ENCODE measurements at regions not wholly inside any gene's neighbourhood (a gene's known extent, or its start where the extent isn't known, plus 50 kb on each side); places are given as distances from the start of the nearest gene placed in this dataset.

DNA sequence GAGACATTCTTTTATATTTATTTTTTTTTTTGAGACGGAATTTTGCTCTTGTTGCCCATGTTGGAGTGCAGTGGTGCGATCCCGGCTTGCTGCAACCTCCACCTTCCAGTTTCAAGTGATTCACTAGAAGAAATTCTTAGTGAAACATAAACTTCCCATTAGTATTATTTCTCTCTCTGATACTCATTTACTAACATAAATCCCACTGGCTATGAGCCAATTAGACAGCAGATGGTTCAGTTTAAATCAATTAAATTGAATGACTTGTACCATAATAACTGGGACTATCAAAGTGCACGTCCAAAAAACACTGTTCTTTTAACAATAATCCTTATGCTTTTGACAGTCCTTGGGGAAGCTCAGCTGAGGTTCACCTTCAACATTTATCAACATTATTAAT lies 111.2 kb upstream of the PTCHD4 start:
- Histone ChIP-seq H3K9ac (ENCODE audit: insufficient read depth, low read depth, low read length) (no peak overlapping the region), H3K4me1 (ENCODE audit: insufficient read depth, low read length) (no peaks in the 10 kb centered on the region), H4K20me1 (ENCODE audit: insufficient read depth, low read length) (no peaks in the 10 kb centered on the region), H3K9me3 (ENCODE audit: low read length) (no peaks in the 10 kb centered on the region), H3K4me2 (ENCODE audit: low read depth, low read length) (no peak overlapping the region), H3K27ac (ENCODE audit: extremely low read length, insufficient read depth, low read length) (no peak overlapping the region), H3K4me3 (replicated peaks in 1 of 3; ENCODE audit: insufficient read depth in 1 of 3, low read depth in 2 of 3, low read length in 3 of 3) (no peak overlapping the region), H3K36me3 (replicated peaks in 1 of 2; ENCODE audit: control insufficient read depth in 1 of 2, insufficient read depth in 2 of 2, low read length in 2 of 2) (no peaks in the 10 kb centered on the region), H2AFZ (ENCODE audit: low read length) (no peak overlapping the region), H3K79me2 (ENCODE audit: insufficient read depth, low read length) (no peaks in the 10 kb centered on the region), H3K27me3 (ENCODE audit: control insufficient read depth in 1 of 2, insufficient read depth in 2 of 2, low read length in 2 of 2) (no peaks in the 10 kb centered on the region)
- FAIRE-seq: no peak
- POLR2A ChIA-PET: interaction anchor here (0.5 kb wide), 1 partner anchor 18 kb away, joined by 3 read pairs; no protein-coding TSS in a partner anchor
- DNase-seq (ENCODE audit: low spot score): no peak
- no peak for ATAC-seq
- in situ Hi-C loops (cut with HindIII; ENCODE audit: extremely low pct_ligation_motif_present, low pct_unique_long_range_greater_than_20kb) (no loop called here), intact Hi-C loops (cut with micrococcal nuclease; ENCODE audit: unreplicated experiment) (no loop called here)
- CTCF ChIA-PET (ENCODE audit: low intra/inter-chr PET ratio, low total read pairs): no interaction called here
- WGBS (ENCODE audit: low lambda C conversion rate): 47% methylated on average over 4 of the region's 4 CpGs
- TF ChIP-seq JDP2 (CRISPR knock-in tag; IDR thresholded peaks at IDR 0.05; ENCODE audit: borderline replicate concordance) (no peak), RBM22 (optimal IDR thresholded peaks at IDR 0.05; ENCODE audit: low read length) (no peak), ZNF614 (CRISPR knock-in tag; IDR thresholded peaks at IDR 0.05; ENCODE audit: borderline replicate concordance) (no peak), THYN1 (CRISPR knock-in tag; IDR thresholded peaks at IDR 0.05; ENCODE audit: borderline replicate concordance, low read depth) (no peak), GATA4 (IDR thresholded peaks at IDR 0.05; ENCODE audit: borderline replicate concordance, low read depth) (no peak), MEF2D (CRISPR knock-in tag; IDR thresholded peaks at IDR 0.05) (no peak), MTF1 (CRISPR knock-in tag; IDR thresholded peaks at IDR 0.05) (no peak)
- BruUV-seq (replicated peaks): no TSS peak

DNA sequence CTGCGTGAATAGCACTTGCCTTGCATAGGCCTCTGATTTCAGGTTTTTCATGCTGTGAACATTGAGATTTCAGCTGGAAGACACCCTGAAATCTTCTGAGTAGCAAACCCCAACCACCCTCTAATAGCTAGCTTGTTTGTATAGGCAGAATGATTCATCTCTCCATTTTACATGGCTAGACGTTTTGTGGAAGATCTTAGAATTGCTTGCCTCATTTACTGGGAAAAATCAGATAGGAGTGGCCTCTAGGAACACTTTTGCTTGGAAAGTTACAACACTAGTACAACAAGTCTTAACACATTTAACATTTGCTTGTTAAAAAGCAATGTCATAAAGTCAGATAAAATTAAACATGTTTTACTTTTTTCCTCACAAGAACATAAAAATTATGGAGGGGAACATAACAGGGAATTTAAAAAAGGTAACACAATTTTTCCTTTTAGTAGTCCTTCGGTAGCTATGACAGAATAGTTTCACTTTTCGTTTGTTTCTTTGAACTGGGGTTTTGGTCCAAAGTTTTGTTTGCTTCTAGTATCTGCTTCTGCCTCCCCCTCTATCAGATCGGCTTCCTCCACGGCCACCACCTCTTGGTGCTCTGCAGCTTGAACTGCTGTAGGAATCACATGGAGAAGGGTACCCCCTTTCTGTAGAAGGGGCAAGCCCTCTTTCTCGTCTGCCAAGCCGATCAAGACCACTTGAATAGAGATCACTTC lies 102.2 kb upstream of the PTCHD4 start:
- intact Hi-C loops (cut with micrococcal nuclease; ENCODE audit: unreplicated experiment): loop anchor here (2.0 kb wide), 2 partner anchors 34 to 102 kb away; partner anchors contain the start of gene PTCHD4
- Histone ChIP-seq H3K27ac (ENCODE audit: extremely low read length, insufficient read depth, low read length) (no peak overlapping the region), H3K27me3 (ENCODE audit: control insufficient read depth in 1 of 2, insufficient read depth in 2 of 2, low read length in 2 of 2) (no peaks in the 10 kb centered on the region), H3K4me3 (replicated peaks in 1 of 3; ENCODE audit: insufficient read depth in 1 of 3, low read depth in 2 of 3, low read length in 3 of 3) (peak overlapping the region; percentile 51 to 62 (median 61)), H3K4me1 (ENCODE audit: insufficient read depth, low read length) (peaks cover 21% of the 10 kb centered on the region), H3K4me2 (ENCODE audit: low read depth, low read length) (peak overlapping the region; percentile 74), H2AFZ (ENCODE audit: low read length) (peak overlapping the region; percentile 75), H3K79me2 (ENCODE audit: insufficient read depth, low read length) (no peaks in the 10 kb centered on the region), H3K9me3 (ENCODE audit: low read length) (no peaks in the 10 kb centered on the region), H3K9ac (ENCODE audit: insufficient read depth, low read depth, low read length) (peak overlapping the region; percentile 32), H4K20me1 (ENCODE audit: insufficient read depth, low read length) (no peaks in the 10 kb centered on the region), H3K36me3 (replicated peaks in 1 of 2; ENCODE audit: control insufficient read depth in 1 of 2, insufficient read depth in 2 of 2, low read length in 2 of 2) (no peaks in the 10 kb centered on the region)
- FAIRE-seq (peak; percentile 43), ATAC-seq (peak; percentile 86), DNase-seq (ENCODE audit: low spot score) (peak; percentile 70)
- 7% methylated on average over 8 of the region's 8 CpGs for WGBS (ENCODE audit: low lambda C conversion rate)
- BruUV-seq (replicated peaks): no TSS peak
- CTCF ChIA-PET (ENCODE audit: low intra/inter-chr PET ratio, low total read pairs): no interaction called here
- POLR2A ChIA-PET: no interaction called here
- in situ Hi-C loops (cut with HindIII; ENCODE audit: extremely low pct_ligation_motif_present, low pct_unique_long_range_greater_than_20kb): no loop called here
- TF ChIP-seq MBNL3 (CRISPR knock-in tag; conservative IDR thresholded peaks at IDR 0.05): no peak
- TF ChIP-seq GATAD2A (CRISPR knock-in tag; IDR thresholded peaks at IDR 0.05): peak; percentile 51
- TF ChIP-seq, protein P1, sequence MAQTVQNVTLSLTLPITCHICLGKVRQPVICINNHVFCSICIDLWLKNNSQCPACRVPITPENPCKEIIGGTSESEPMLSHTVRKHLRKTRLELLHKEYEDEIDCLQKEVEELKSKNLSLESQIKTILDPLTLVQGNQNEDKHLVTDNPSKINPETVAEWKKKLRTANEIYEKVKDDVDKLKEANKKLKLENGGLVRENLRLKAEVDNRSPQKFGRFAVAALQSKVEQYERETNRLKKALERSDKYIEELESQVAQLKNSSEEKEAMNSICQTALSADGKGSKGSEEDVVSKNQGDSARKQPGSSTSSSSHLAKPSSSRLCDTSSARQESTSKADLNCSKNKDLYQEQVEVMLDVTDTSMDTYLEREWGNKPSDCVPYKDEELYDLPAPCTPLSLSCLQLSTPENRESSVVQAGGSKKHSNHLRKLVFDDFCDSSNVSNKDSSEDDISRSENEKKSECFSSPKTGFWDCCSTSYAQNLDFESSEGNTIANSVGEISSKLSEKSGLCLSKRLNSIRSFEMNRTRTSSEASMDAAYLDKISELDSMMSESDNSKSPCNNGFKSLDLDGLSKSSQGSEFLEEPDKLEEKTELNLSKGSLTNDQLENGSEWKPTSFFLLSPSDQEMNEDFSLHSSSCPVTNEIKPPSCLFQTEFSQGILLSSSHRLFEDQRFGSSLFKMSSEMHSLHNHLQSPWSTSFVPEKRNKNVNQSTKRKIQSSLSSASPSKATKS (CRISPR knock-in tag; IDR thresholded peaks at IDR 0.05): no peak
- TF ChIP-seq FOXM1 (CRISPR knock-in tag; IDR thresholded peaks at IDR 0.05): no peak
- TF ChIP-seq ZFY (CRISPR knock-in tag; IDR thresholded peaks at IDR 0.05): no peak
- no peak for TF ChIP-seq TEAD3 (CRISPR knock-in tag; optimal IDR thresholded peaks at IDR 0.05; ENCODE audit: borderline replicate concordance)
- TF ChIP-seq ZNF792 (CRISPR knock-in tag; IDR thresholded peaks at IDR 0.05): no peak
- TF ChIP-seq ZSCAN22 (CRISPR knock-in tag; IDR thresholded peaks at IDR 0.05): no peak
- TF ChIP-seq, protein P2, sequence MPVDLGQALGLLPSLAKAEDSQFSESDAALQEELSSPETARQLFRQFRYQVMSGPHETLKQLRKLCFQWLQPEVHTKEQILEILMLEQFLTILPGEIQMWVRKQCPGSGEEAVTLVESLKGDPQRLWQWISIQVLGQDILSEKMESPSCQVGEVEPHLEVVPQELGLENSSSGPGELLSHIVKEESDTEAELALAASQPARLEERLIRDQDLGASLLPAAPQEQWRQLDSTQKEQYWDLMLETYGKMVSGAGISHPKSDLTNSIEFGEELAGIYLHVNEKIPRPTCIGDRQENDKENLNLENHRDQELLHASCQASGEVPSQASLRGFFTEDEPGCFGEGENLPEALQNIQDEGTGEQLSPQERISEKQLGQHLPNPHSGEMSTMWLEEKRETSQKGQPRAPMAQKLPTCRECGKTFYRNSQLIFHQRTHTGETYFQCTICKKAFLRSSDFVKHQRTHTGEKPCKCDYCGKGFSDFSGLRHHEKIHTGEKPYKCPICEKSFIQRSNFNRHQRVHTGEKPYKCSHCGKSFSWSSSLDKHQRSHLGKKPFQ (CRISPR knock-in tag; IDR thresholded peaks at IDR 0.05; ENCODE audit: insufficient replicate concordance): no peak
- no peak for TF ChIP-seq ZNF788 (CRISPR knock-in tag; IDR thresholded peaks at IDR 0.05; ENCODE audit: borderline replicate concordance)
